GM12878 (cell line): ENCODE measurements at regions not wholly inside any gene's neighbourhood (a gene's known extent, or its start where the extent isn't known, plus 50 kb on each side); places are given as distances from the start of the nearest gene placed in this dataset.

Experiments
- CHD1 ChIP-seq: IDR thresholded peaks from 2 replicates; pipeline ENCODE4 v1.6.1; 2012; ENCODE audit warnings: low read depth, low read length, improper control_type of control experiment
- HDAC2 ChIP-seq: fragments of 200-600 bp; sonication (generic); IDR thresholded peaks from 2 replicates; pipeline ENCODE4 v1.6.1; 2017
- HDAC6 ChIP-seq: fragments of 200-600 bp; sonication (generic); IDR thresholded peaks from one replicate; pipeline ENCODE4 v1.8.0; 2017; ENCODE audit warnings: antibody characterized with exemption; ENCODE audit not compliant: unreplicated experiment
- MTA3 ChIP-seq: IDR thresholded peaks from 2 replicates; pipeline ENCODE4 v1.6.1; 2012; ENCODE audit warnings: low read length, inconsistent platforms, borderline replicate concordance
- NR2C1 ChIP-seq: fragments of 450-650 bp; IDR thresholded peaks from 2 replicates; pipeline ENCODE4 v1.6.1; 2017; ENCODE audit warnings: antibody characterized with exemption, mild to moderate bottlenecking, moderate library complexity
- RB1 ChIP-seq: fragments of 450-650 bp; formaldehyde crosslinking; IDR thresholded peaks from 2 replicates; pipeline ENCODE4 v1.6.1; 2017; ENCODE audit warnings: mild to moderate bottlenecking, borderline replicate concordance
- RELA ChIP-seq: fragments of 450-650 bp; IDR thresholded peaks from 2 replicates; pipeline ENCODE4 v1.8.0; 2014; ENCODE audit warnings: borderline replicate concordance; ENCODE audit not compliant: partially characterized antibody
- ZZZ3 ChIP-seq: IDR thresholded peaks from 2 replicates; pipeline ENCODE4 v1.6.1; 2011; ENCODE audit warnings: low read depth; ENCODE audit not compliant: control insufficient read depth, insufficient read length
- TF ChIP-seq, protein P1 (sequence below): fragments of 450-650 bp; IDR thresholded peaks from 2 replicates; pipeline ENCODE4 v1.6.1; 2017; ENCODE audit warnings: mild to moderate bottlenecking, moderate library complexity
- TF ChIP-seq, protein P2 (sequence below): fragments of 450-650 bp; IDR thresholded peaks from 2 replicates; pipeline ENCODE4 v1.6.1; 2017; ENCODE audit warnings: mild to moderate bottlenecking, moderate library complexity
- TF ChIP-seq, protein P3 (sequence below): IDR thresholded peaks from 2 replicates; pipeline ENCODE4 v1.6.1; 2012; ENCODE audit warnings: mild to moderate bottlenecking, low read depth, low read length

DNA sequence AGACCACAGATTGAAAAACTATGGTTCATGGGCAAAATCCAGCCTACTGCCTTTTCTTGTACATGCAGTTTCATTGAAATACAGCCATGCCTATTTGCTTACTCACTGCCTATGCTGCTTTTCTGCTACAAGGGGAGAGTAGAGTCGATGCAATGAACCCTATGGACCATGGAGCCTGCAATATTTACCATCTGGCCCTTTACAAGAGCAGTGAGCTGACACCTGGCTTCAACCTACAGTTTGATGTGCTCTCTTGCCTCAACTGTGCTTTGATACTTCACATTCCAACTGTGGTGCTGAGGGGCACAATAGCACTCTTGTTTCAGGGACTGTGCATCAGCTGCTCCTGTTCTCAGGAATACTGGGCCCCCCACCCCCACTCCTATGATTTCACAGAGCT lies 239.5 kb upstream of the SORL1-AS1 start (continued):
- TF ChIP-seq, protein P1, sequence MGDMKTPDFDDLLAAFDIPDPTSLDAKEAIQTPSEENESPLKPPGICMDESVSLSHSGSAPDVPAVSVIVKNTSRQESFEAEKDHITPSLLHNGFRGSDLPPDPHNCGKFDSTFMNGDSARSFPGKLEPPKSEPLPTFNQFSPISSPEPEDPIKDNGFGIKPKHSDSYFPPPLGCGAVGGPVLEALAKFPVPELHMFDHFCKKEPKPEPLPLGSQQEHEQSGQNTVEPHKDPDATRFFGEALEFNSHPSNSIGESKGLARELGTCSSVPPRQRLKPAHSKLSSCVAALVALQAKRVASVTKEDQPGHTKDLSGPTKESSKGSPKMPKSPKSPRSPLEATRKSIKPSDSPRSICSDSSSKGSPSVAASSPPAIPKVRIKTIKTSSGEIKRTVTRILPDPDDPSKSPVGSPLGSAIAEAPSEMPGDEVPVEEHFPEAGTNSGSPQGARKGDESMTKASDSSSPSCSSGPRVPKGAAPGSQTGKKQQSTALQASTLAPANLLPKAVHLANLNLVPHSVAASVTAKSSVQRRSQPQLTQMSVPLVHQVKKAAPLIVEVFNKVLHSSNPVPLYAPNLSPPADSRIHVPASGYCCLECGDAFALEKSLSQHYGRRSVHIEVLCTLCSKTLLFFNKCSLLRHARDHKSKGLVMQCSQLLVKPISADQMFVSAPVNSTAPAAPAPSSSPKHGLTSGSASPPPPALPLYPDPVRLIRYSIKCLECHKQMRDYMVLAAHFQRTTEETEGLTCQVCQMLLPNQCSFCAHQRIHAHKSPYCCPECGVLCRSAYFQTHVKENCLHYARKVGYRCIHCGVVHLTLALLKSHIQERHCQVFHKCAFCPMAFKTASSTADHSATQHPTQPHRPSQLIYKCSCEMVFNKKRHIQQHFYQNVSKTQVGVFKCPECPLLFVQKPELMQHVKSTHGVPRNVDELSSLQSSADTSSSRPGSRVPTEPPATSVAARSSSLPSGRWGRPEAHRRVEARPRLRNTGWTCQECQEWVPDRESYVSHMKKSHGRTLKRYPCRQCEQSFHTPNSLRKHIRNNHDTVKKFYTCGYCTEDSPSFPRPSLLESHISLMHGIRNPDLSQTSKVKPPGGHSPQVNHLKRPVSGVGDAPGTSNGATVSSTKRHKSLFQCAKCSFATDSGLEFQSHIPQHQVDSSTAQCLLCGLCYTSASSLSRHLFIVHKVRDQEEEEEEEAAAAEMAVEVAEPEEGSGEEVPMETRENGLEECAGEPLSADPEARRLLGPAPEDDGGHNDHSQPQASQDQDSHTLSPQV: no peak
- TF ChIP-seq RELA: no peak
- TF ChIP-seq, protein P2, sequence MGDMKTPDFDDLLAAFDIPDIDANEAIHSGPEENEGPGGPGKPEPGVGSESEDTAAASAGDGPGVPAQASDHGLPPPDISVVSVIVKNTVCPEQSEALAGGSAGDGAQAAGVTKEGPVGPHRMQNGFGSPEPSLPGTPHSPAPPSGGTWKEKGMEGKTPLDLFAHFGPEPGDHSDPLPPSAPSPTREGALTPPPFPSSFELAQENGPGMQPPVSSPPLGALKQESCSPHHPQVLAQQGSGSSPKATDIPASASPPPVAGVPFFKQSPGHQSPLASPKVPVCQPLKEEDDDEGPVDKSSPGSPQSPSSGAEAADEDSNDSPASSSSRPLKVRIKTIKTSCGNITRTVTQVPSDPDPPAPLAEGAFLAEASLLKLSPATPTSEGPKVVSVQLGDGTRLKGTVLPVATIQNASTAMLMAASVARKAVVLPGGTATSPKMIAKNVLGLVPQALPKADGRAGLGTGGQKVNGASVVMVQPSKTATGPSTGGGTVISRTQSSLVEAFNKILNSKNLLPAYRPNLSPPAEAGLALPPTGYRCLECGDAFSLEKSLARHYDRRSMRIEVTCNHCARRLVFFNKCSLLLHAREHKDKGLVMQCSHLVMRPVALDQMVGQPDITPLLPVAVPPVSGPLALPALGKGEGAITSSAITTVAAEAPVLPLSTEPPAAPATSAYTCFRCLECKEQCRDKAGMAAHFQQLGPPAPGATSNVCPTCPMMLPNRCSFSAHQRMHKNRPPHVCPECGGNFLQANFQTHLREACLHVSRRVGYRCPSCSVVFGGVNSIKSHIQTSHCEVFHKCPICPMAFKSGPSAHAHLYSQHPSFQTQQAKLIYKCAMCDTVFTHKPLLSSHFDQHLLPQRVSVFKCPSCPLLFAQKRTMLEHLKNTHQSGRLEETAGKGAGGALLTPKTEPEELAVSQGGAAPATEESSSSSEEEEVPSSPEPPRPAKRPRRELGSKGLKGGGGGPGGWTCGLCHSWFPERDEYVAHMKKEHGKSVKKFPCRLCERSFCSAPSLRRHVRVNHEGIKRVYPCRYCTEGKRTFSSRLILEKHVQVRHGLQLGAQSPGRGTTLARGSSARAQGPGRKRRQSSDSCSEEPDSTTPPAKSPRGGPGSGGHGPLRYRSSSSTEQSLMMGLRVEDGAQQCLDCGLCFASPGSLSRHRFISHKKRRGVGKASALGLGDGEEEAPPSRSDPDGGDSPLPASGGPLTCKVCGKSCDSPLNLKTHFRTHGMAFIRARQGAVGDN: no peak
- TF ChIP-seq, protein P3, sequence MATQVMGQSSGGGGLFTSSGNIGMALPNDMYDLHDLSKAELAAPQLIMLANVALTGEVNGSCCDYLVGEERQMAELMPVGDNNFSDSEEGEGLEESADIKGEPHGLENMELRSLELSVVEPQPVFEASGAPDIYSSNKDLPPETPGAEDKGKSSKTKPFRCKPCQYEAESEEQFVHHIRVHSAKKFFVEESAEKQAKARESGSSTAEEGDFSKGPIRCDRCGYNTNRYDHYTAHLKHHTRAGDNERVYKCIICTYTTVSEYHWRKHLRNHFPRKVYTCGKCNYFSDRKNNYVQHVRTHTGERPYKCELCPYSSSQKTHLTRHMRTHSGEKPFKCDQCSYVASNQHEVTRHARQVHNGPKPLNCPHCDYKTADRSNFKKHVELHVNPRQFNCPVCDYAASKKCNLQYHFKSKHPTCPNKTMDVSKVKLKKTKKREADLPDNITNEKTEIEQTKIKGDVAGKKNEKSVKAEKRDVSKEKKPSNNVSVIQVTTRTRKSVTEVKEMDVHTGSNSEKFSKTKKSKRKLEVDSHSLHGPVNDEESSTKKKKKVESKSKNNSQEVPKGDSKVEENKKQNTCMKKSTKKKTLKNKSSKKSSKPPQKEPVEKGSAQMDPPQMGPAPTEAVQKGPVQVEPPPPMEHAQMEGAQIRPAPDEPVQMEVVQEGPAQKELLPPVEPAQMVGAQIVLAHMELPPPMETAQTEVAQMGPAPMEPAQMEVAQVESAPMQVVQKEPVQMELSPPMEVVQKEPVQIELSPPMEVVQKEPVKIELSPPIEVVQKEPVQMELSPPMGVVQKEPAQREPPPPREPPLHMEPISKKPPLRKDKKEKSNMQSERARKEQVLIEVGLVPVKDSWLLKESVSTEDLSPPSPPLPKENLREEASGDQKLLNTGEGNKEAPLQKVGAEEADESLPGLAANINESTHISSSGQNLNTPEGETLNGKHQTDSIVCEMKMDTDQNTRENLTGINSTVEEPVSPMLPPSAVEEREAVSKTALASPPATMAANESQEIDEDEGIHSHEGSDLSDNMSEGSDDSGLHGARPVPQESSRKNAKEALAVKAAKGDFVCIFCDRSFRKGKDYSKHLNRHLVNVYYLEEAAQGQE: no peak
- TF ChIP-seq NR2C1: no peak
- TF ChIP-seq CHD1: no peak
- TF ChIP-seq HDAC2: no peak
- no peak for TF ChIP-seq MTA3
- no peak for TF ChIP-seq ZZZ3
- TF ChIP-seq RB1: no peak
- no peak for TF ChIP-seq HDAC6
